Bronchial epithelial cell (primary cell): ENCODE measurements at regions not wholly inside any gene's neighbourhood (a gene's known extent, or its start where the extent isn't known, plus 50 kb on each side); places are given as distances from the start of the nearest gene placed in this dataset.
A peak's percentile ranks its signal among the peaks of the same experiment; 100 is the strongest.

Experiments used
- DNase-seq: peaks from one replicate; pipeline ENCODE4 v3.0.0-alpha.2; 2010; ENCODE audit warnings: low read depth
- FAIRE-seq: peaks from 2 replicates; lab custom pipeline; 2011; peaks lifted over from hg19 to GRCh38; lab: Jason Lieb, UNC
- H3K27me3 ChIP-seq: 2 replicates; pipeline ENCODE4 v1.5.1; 2011; ENCODE audit warnings: low read length; ENCODE audit not compliant: control insufficient read depth, insufficient read depth
- H3K36me3 ChIP-seq: 2 replicates; pipeline ENCODE4 v1.5.1; 2011; ENCODE audit warnings: low read length; ENCODE audit not compliant: control insufficient read depth, insufficient read depth
- H3K4me3 ChIP-seq: 2 replicates; pipeline ENCODE4 v1.5.1; 2011; ENCODE audit warnings: mild to moderate bottlenecking, low read depth, low read length, control low read depth
- CTCF ChIP-seq: IDR thresholded peaks from 2 replicates; pipeline ENCODE4 v1.5.1; 2011; ENCODE audit warnings: mild to moderate bottlenecking, moderate library complexity, low read length, control low read depth, inconsistent platforms; ENCODE audit not compliant: insufficient read depth, severe bottlenecking

DNA sequence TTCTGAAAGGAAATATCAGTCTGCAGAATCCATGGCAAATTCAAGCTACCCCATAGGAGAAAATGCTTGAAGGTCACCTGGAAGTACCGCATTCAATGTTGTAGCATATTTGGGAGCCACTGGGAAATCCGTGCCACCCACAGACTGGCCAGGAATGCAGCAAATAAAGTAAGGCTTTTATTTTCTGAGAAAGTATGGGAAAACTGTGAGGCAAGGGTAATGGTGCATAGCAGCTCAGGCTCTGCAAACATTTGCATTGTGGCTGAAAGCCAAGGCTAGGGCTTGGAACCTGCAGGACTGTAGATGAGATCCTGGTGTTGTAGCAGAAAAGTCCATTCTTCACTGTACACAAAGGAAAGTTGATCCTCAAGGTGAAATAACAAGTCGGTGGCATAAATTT lies 450.9 kb upstream of the NR3C2 start:
- Histone ChIP-seq H3K27me3 (no peaks in the 10 kb centered on the region), H3K36me3 (no peaks in the 10 kb centered on the region), H3K4me3 (no peak overlapping the region)
- FAIRE-seq (no peak), DNase-seq (no peak)
- TF ChIP-seq CTCF, result no peak

- no peaks in the 10 kb centered on the region for H3K27me3 ChIP-seq
- no peak for DNase-seq
- FAIRE-seq, result no peak
Observed at GRCh38 chr4:148883891-148884290, 441.7 kb upstream of the NR3C2 start.

DNA sequence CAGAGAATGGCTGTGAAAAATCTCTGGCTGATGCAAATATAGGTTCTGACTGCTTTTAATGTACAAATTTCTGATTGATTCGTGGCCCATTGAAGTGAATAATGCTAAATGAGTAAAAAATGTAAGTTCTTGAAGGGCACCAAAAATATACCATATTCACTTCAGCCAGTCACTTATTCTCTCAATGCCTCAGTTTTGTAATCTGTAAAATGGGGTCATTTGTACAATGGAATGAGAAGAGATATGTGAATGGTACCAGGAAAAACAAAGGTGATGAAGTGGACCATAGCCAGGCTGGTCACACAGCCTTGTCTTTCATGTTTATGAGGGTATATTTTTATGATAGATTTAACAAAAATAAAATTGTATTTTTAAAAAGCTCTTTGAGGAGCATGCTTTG lies 441.2 kb upstream of the NR3C2 start:
- DNase-seq (no peak), FAIRE-seq (no peak)
- Histone ChIP-seq H3K36me3 (no peaks in the 10 kb centered on the region), H3K27me3 (no peaks in the 10 kb centered on the region), H3K4me3 (no peak overlapping the region)
- TF ChIP-seq CTCF, result no peak

More at GRCh38 chr4:148883891-148884290, 441.7 kb upstream of the NR3C2 start:
- no peak for TF ChIP-seq CTCF
- Histone ChIP-seq H3K4me3 (no peak overlapping the region), H3K36me3 (no peaks in the 10 kb centered on the region)

DNA sequence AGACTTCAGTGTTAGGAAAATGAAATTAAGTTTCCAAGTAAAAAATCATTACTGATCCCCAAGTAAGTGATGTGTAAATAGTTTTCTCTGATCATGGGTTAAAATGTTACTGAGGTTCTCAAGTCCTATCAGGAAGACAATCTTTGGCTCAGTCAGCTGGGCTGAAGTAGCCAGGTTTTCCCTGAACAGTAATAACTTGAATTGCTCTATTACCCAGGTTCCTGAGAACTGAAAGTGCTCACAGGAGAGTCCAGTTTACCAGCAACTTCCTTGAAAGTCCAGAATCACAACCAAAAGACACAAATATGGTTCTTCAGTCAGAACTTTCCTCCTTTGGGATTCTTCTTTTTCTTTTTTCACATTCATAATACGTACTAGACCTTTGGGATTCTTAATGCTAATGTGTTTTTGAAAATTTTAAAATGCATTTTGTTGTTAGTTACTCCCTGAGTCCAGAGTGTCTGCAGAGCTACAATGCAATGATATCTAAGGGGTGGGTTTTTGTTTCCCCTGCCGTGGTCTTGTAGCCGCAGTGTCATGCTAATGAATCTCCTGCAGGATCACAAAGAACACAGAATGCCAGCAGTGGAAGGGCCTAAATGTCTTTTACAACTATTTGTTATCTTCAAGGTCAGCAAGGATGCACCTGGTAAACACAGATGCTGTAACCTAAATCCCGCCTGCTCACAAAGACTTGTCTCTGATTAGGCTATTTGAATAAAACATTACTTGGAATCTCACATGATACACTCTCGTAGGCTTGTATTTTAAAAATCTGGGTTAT lies 439.8 kb upstream of the NR3C2 start:
- no peak for DNase-seq
- no peak for FAIRE-seq
- H3K27me3 ChIP-seq, result no peaks in the 10 kb centered on the region
- no peak overlapping the region for H3K4me3 ChIP-seq
- H3K36me3 ChIP-seq, result no peaks in the 10 kb centered on the region
- no peak for TF ChIP-seq CTCF

DNA sequence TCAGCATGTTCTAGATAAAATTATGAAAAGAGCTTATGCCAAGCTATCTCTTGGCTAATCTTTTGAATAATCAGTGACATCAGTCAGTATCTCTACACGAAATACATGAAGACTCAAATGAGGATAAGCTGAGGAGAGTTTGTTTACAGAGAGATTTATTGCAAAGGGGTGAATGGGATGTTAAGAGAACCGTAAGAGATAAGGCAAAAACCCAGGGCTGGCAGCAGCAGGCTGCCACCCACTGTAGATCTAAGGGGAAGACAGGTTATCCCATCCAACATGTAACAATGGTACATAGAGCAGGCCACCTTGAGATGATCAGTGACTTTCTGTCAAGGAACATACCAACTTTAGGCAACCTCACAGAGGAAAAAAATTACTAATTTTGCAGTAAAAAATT lies 432.1 kb upstream of the NR3C2 start:
- DNase-seq (peak; percentile 38), FAIRE-seq (no peak)
- no peak overlapping the region for H3K4me3 ChIP-seq
- no peaks in the 10 kb centered on the region for H3K36me3 ChIP-seq
- H3K27me3 ChIP-seq, result no peaks in the 10 kb centered on the region
- TF ChIP-seq CTCF, result peak; percentile 49

DNA sequence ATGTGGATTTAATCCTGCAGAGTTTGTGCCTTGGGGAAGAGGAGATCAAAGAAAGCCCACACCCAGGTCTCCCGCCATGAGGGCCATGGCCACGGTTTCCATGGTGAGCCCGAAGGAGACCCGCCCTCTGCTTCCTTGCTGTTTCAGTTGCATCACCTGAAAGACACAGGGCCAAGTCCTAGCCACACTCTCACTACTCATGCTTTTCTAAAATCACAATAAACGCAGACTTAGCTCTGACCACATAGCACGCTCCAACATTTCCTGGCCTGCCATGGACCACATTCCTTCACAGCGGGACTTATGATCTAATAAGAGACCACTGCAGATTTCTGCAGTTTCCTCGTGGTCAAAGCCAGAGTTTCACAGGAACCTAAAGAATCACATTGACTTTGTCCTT lies 426.0 kb upstream of the NR3C2 start:
- Histone ChIP-seq H3K36me3 (no peaks in the 10 kb centered on the region), H3K27me3 (no peaks in the 10 kb centered on the region), H3K4me3 (no peak overlapping the region)
- FAIRE-seq (no peak), DNase-seq (no peak)
- TF ChIP-seq CTCF, result no peak
